H1 (cell line): ENCODE measurements at regions not wholly inside any gene's neighbourhood (a gene's known extent, or its start where the extent isn't known, plus 50 kb on each side); places are given as distances from the start of the nearest gene placed in this dataset.

Experiments
- CTCF ChIA-PET: fragments of 300-600 bp; sonication (Branson Sonifier 250); formaldehyde crosslinking; loops from one replicate; lab custom pipeline; 2021; ENCODE audit not compliant: partially characterized antibody; lab: Charles Lee
- POLR2A ChIA-PET: fragments of 300-600 bp; sonication (Branson Sonifier 250); formaldehyde crosslinking; loops from one replicate; lab custom pipeline; 2021; ENCODE audit warnings: inconsistent platforms; ENCODE audit not compliant: partially characterized antibody; lab: Charles Lee
- DNase-seq, 2 experiments: peaks; one replicate each; pipeline versions ENCODE4 v3.0.0 to v3.0.0-alpha.2; 2010 to 2022; ENCODE audit warnings: low spot score in 2 of 2, low read depth in 1 of 2, mixed read lengths in 1 of 2
- FAIRE-seq: peaks from 2 replicates; lab custom pipeline; 2011; peaks lifted over from hg19 to GRCh38; lab: Jason Lieb, UNC
- H2AFZ ChIP-seq: 2 replicates; pipeline ENCODE4 v1.8.1; 2012; ENCODE audit warnings: low read length, inconsistent platforms
- H2AK5ac ChIP-seq: 2 replicates; pipeline ENCODE4 v1.6.1; 2013; ENCODE audit warnings: low read depth, low read length
- H2BK120ac ChIP-seq: replicated peaks from 2 replicates; pipeline ENCODE3; 2013; ENCODE audit warnings: low read depth, low read length, inconsistent platforms
- H2BK12ac ChIP-seq: 2 replicates; pipeline ENCODE4 v1.6.1; 2013; ENCODE audit warnings: low read depth, low read length
- H2BK15ac ChIP-seq: 2 replicates; pipeline ENCODE4 v1.6.1; 2013; ENCODE audit warnings: low read length
- H2BK20ac ChIP-seq: 2 replicates; pipeline ENCODE4 v1.6.1; 2013; ENCODE audit warnings: low read length
- H2BK5ac ChIP-seq: 2 replicates; pipeline ENCODE4 v1.6.1; 2013; ENCODE audit warnings: low read depth, low read length
- H3K14ac ChIP-seq: 2 replicates; pipeline ENCODE4 v1.6.1; 2013; ENCODE audit warnings: inconsistent platforms; ENCODE audit not compliant: insufficient read length
- H3K18ac ChIP-seq: 2 replicates; pipeline ENCODE4 v1.6.1; 2013; ENCODE audit warnings: low read length; ENCODE audit errors: extremely low read depth
- H3K23ac ChIP-seq: 2 replicates; pipeline ENCODE4 v1.6.1; 2013; ENCODE audit warnings: inconsistent platforms; ENCODE audit not compliant: insufficient read length
- H3K23me2 ChIP-seq: 2 replicates; pipeline ENCODE4 v1.6.1; 2013; ENCODE audit warnings: low read depth, low read length
- H3K27ac ChIP-seq: 2 replicates; pipeline ENCODE4 v1.6.1; 2011; ENCODE audit warnings: low read depth, low read length, inconsistent platforms
- H3K27me3 ChIP-seq, 4 experiments: replicated peaks in 1 of 4; 1 replicate in 1 of 4; 2 replicates in 3 of 4; pipeline versions ENCODE4 v1.6.1 to v1.8.1; 2011 to 2013; ENCODE audit warnings: low read length in 3 of 4, mild to moderate bottlenecking in 3 of 4, inconsistent platforms in 2 of 4, mixed read lengths in 2 of 4, moderate library complexity in 1 of 4; ENCODE audit not compliant: control insufficient read depth in 3 of 4, insufficient read depth in 3 of 4; ENCODE audit errors: extremely low read depth in 1 of 4
- H3K36me3 ChIP-seq, 4 experiments: 2 replicates each; pipeline versions ENCODE4 v1.6.1 to v1.8.1; 2011 to 2013; ENCODE audit warnings: mild to moderate bottlenecking in 4 of 4, low read length in 3 of 4, moderate library complexity in 2 of 4, control low read depth in 1 of 4, inconsistent platforms in 1 of 4; ENCODE audit not compliant: insufficient read depth in 4 of 4, control insufficient read depth in 2 of 4
- H3K4ac ChIP-seq: replicated peaks from 2 replicates; pipeline ENCODE3; 2013; ENCODE audit warnings: low read length, low read depth, mixed read lengths, inconsistent platforms; ENCODE audit not compliant: insufficient read length
- H3K4me1 ChIP-seq, 4 experiments: replicated peaks in 1 of 4; 1 replicate in 1 of 4; 2 replicates in 3 of 4; pipeline versions ENCODE4 v1.6.1 to v1.8.1; 2011 to 2013; ENCODE audit warnings: low read length in 3 of 4, inconsistent platforms in 2 of 4, mixed read lengths in 1 of 4; ENCODE audit not compliant: insufficient read depth in 4 of 4, control insufficient read depth in 3 of 4
- H3K4me2 ChIP-seq, 2 experiments: 2 replicates each; pipeline versions ENCODE4 v1.6.1 to v1.8.1; 2011 to 2013; ENCODE audit warnings: low read depth in 2 of 2, low read length in 2 of 2, control low read depth in 1 of 2, inconsistent platforms in 1 of 2, mild to moderate bottlenecking in 1 of 2; ENCODE audit not compliant: insufficient read depth in 1 of 2
- H3K4me3 ChIP-seq, 4 experiments: fragments of 200-600, 300-600 bp in 1 of 4; sonication (generic), shearing (Covaris generic), sonication (Bioruptor Twin) in 1 of 4; 2 replicates each; pipeline versions ENCODE4 v1.5.1 to v1.8.1; 2011 to 2016; ENCODE audit warnings: low read length in 4 of 4, low read depth in 3 of 4, control low read depth in 2 of 4, inconsistent platforms in 2 of 4, mild to moderate bottlenecking in 2 of 4, mixed read lengths in 1 of 4, moderate library complexity in 1 of 4; ENCODE audit not compliant: insufficient read depth in 2 of 4; ENCODE audit errors: extremely low read depth in 1 of 4
- H3K56ac ChIP-seq: replicated peaks from 2 replicates; pipeline ENCODE3; 2013; ENCODE audit warnings: low read depth, mild to moderate bottlenecking, mixed read lengths, low read length, inconsistent platforms; ENCODE audit not compliant: insufficient read length
- H3K79me1 ChIP-seq: 2 replicates; pipeline ENCODE4 v1.6.1; 2013; ENCODE audit warnings: low read depth, low read length, control low read depth
- H3K79me2 ChIP-seq, 2 experiments: 2 replicates each; pipeline versions ENCODE4 v1.6.1 to v1.8.1; 2012 to 2013; ENCODE audit warnings: low read length in 2 of 2, mild to moderate bottlenecking in 2 of 2, inconsistent platforms in 1 of 2; ENCODE audit not compliant: insufficient read depth in 2 of 2, control insufficient read depth in 1 of 2
- H3K9ac ChIP-seq, 4 experiments: replicated peaks in 1 of 4; 1 replicate in 1 of 4; 2 replicates in 3 of 4; pipeline versions ENCODE4 v1.6.1 to v1.8.1; 2011 to 2013; ENCODE audit warnings: low read depth in 3 of 4, low read length in 3 of 4, control low read depth in 2 of 4, mild to moderate bottlenecking in 2 of 4, moderate library complexity in 2 of 4, inconsistent platforms in 1 of 4; ENCODE audit errors: extremely low read depth in 1 of 4
- H3K9me3 ChIP-seq, 2 experiments: 2 replicates each; pipeline versions ENCODE4 v1.6.1 to v1.8.1; 2012 to 2013; ENCODE audit warnings: mild to moderate bottlenecking in 2 of 2, moderate library complexity in 2 of 2, control low read depth in 1 of 2, inconsistent platforms in 1 of 2, low read depth in 1 of 2, low read length in 1 of 2, mixed read lengths in 1 of 2; ENCODE audit not compliant: insufficient read depth in 2 of 2
- H4K20me1 ChIP-seq, 2 experiments: replicated peaks in 1 of 2; 2 replicates each; pipeline versions ENCODE3 to v1.8.1; 2011 to 2013; ENCODE audit warnings: inconsistent platforms in 2 of 2, low read length in 2 of 2, mild to moderate bottlenecking in 1 of 2; ENCODE audit not compliant: insufficient read depth in 2 of 2, control insufficient read depth in 1 of 2
- H4K5ac ChIP-seq: 2 replicates; pipeline ENCODE4 v1.6.1; 2013; ENCODE audit warnings: low read length, low read depth, mixed read lengths, inconsistent platforms; ENCODE audit not compliant: insufficient read length
- H4K8ac ChIP-seq: 2 replicates; pipeline ENCODE4 v1.8.0; 2013; ENCODE audit warnings: mild to moderate bottlenecking, moderate library complexity, low read length, inconsistent platforms; ENCODE audit not compliant: insufficient read depth; ENCODE audit errors: extremely low read depth
- H4K91ac ChIP-seq: replicated peaks from 2 replicates; pipeline ENCODE3; 2013; ENCODE audit warnings: low read length, mixed read lengths, inconsistent platforms; ENCODE audit not compliant: insufficient read length
- BACH1 ChIP-seq: IDR thresholded peaks from 2 replicates; pipeline ENCODE4 v1.6.1; 2012; ENCODE audit warnings: low read length, improper control_type of control experiment
- CBX5 ChIP-seq: fragments of 300-800, 300-1000 bp; sonication (generic); IDR thresholded peaks from 2 replicates; pipeline ENCODE4 v1.7.1; 2016; ENCODE audit warnings: antibody characterized with exemption, low read length, low read depth
- CHD1 ChIP-seq: IDR thresholded peaks from 2 replicates; pipeline ENCODE4 v1.6.1; 2012; ENCODE audit warnings: low read depth, low read length, improper control_type of control experiment
- POU5F1 ChIP-seq: IDR thresholded peaks from 2 replicates; pipeline ENCODE4 v1.6.1; 2011; ENCODE audit warnings: low read depth, mild to moderate bottlenecking, low read length, moderate library complexity
- RBBP5 ChIP-seq: IDR thresholded peaks from 2 replicates; pipeline ENCODE4 v1.7.1; 2012; ENCODE audit warnings: low read depth, mild to moderate bottlenecking, inconsistent platforms, low read length, moderate library complexity, borderline replicate concordance
- ZNF274 ChIP-seq: IDR thresholded peaks from 2 replicates; pipeline ENCODE4 v1.7.0; 2012; ENCODE audit warnings: low read length, borderline replicate concordance; ENCODE audit errors: extremely low read depth
- WGBS, 2 experiments: shearing (Covaris generic) in 1 of 2; methylation state at CpG; one replicate each; pipeline versions ENCODE4 v1.1.6 to v1.1.7; 2013 to 2015; ENCODE audit warnings: low lambda C conversion rate in 2 of 2, mixed read lengths in 2 of 2, inconsistent platforms in 1 of 2, low coverage in 1 of 2, missing lambda C conversion rate in 1 of 2; ENCODE audit not compliant: insufficient replicate concordance in 2 of 2, insufficient coverage in 1 of 2, insufficient read length in 1 of 2; ENCODE audit errors: extremely low coverage in 1 of 2, missing lambda C conversion rate in 1 of 2; 5-methylcytosine and 5-hydroxymethylcytosine counted together

DNA sequence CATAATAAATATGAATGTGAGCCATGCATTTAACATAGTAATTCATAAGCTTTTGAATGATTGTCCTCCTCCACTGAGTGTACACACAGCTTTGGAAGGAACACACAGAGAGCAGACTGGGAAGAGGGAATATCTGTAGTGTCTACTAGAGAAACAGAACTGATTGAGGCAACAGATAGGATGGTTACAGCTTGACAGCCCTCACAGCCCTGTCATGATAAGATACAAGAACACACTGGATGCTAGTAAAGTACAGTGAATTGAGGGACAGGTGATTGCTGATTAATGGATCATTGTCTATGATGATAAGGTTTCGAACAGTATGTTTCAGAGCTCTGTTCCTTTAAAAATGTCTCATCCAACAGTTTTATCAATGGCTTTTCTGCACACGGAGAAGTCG lies 383.4 kb upstream of the GBE1 start:
- H4K91ac ChIP-seq, result no peak overlapping the region
- H2BK120ac ChIP-seq, result no peak overlapping the region
- no peak overlapping the region for H3K18ac ChIP-seq
- 91% methylated on average over 3 of the region's 3 CpGs; no CpG with 5 or more reads in 1 of the 2 experiments for WGBS, 2 experiments
- no peak overlapping the region for H3K14ac ChIP-seq
- TF ChIP-seq BACH1 (no peak), POU5F1 (no peak), RBBP5 (no peak), CBX5 (no peak), ZNF274 (no peak), CHD1 (no peak)
- no peak for DNase-seq
- no peaks in the 10 kb centered on the region for H3K23me2 ChIP-seq
- H2AK5ac ChIP-seq, result no peak overlapping the region
- no peak overlapping the region for H3K23ac ChIP-seq
- FAIRE-seq, result no peak
- H3K27me3 ChIP-seq, result no peaks in the 10 kb centered on the region
- H3K4me1 ChIP-seq, result 0 out of 7 replicates have a peak, but pooled peaks cover 0 to 2% (median 0%) of the 10 kb centered on the region in 4 experiments
- H2BK5ac ChIP-seq, result no peak overlapping the region
- no peak overlapping the region for H3K4me3 ChIP-seq
- H4K5ac ChIP-seq, result no peak overlapping the region
- no peaks in the 10 kb centered on the region for H3K79me2 ChIP-seq
- no peak overlapping the region for H3K4me2 ChIP-seq
- H3K9me3 ChIP-seq, result no peaks in the 10 kb centered on the region
- POLR2A ChIA-PET, result no interaction called here
- no peak overlapping the region for H3K9ac ChIP-seq
- no peak overlapping the region for H3K56ac ChIP-seq
- no peak overlapping the region for H3K4ac ChIP-seq
- no peak overlapping the region for H2AFZ ChIP-seq
- H4K8ac ChIP-seq, result no peak overlapping the region
- no peaks in the 10 kb centered on the region for H3K36me3 ChIP-seq
- H2BK20ac ChIP-seq, result no peak overlapping the region
- no peak overlapping the region for H2BK15ac ChIP-seq
- CTCF ChIA-PET, result interaction anchor here (1.2 to 4.9 kb wide), 2 partner anchors 12 to 20 kb away, joined by 4 to 28 read pairs; no protein-coding TSS in a partner anchor
- H3K27ac ChIP-seq, result no peak overlapping the region
- H3K79me1 ChIP-seq, result no peaks in the 10 kb centered on the region
- no peak overlapping the region for H2BK12ac ChIP-seq
- no peaks in the 10 kb centered on the region for H4K20me1 ChIP-seq
